Ectodermal cell (in vitro differentiated cells): ENCODE measurements at regions not wholly inside any gene's neighbourhood (a gene's known extent, or its start where the extent isn't known, plus 50 kb on each side); places are given as distances from the start of the nearest gene placed in this dataset.
"Not testable (repeated sequence)": the region's sequence is repeated elsewhere in the genome, so short reads cannot be mapped to it uniquely, and the experiment has no call there.

ENCODE experiments used
- H3K27ac ChIP-seq: 2 replicates; pipeline ENCODE4 v1.7.0; 2013; ENCODE audit warnings: mild to moderate bottlenecking, low read depth, low read length; ENCODE audit not compliant: insufficient read depth, poor library complexity, severe bottlenecking
- H3K27me3 ChIP-seq: 2 replicates; pipeline ENCODE4 v1.7.0; 2013; ENCODE audit warnings: mild to moderate bottlenecking, low read length; ENCODE audit not compliant: insufficient read depth, control insufficient read depth, poor library complexity, severe bottlenecking
- H3K36me3 ChIP-seq: one replicate; pipeline ENCODE4 v1.7.0; 2013; ENCODE audit warnings: low read length; ENCODE audit not compliant: control insufficient read depth, insufficient read depth
- H3K4me1 ChIP-seq: one replicate; pipeline ENCODE4 v1.7.0; 2013; ENCODE audit warnings: low read length; ENCODE audit not compliant: control insufficient read depth, insufficient read depth
- H3K4me3 ChIP-seq: 2 replicates; pipeline ENCODE4 v1.7.0; 2013; ENCODE audit warnings: low read depth, low read length, control low read depth; ENCODE audit not compliant: insufficient read depth
- H3K9me3 ChIP-seq: 2 replicates; pipeline ENCODE4 v1.7.0; 2013; ENCODE audit warnings: mild to moderate bottlenecking, low read length, moderate library complexity; ENCODE audit not compliant: control insufficient read depth
- WGBS, 2 experiments: methylation state at CpG; one replicate each; pipeline ENCODE4 v1.1.7; 2013; ENCODE audit warnings: missing lambda C conversion rate in 2 of 2; 5-methylcytosine and 5-hydroxymethylcytosine counted together

DNA sequence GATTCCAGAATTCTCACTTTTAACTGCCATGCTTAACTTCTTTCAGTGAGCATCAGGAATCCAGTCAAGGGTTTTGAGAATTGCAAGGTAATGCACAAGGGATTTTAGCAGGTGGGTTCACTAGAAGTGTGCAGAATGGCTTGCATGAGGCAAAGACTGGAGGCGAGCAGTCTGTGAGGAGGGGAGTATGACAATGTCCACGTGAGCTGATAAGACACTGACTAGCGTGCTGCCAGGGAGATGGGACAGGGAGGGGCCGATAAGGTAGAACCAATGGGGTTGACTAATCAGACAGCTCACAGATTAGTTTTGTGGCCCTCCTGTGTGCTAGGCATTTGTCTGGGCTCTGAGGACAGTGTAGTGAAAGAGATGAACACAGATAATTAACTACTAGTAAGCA is 102.0 kb upstream of the DAZL start:
- H3K27ac ChIP-seq = no peak overlapping the region
- no peaks in the 10 kb centered on the region for H3K9me3 ChIP-seq
- no peaks in the 10 kb centered on the region for H3K4me1 ChIP-seq
- 93 to 94% methylated on average over 4 of the region's 4 CpGs for WGBS, 2 experiments
- no peaks in the 10 kb centered on the region for H3K36me3 ChIP-seq
- no peaks in the 10 kb centered on the region for H3K27me3 ChIP-seq
- H3K4me3 ChIP-seq = no peak overlapping the region

- Histone ChIP-seq H3K36me3 (no peaks in the 10 kb centered on the region), H3K4me3 (no peak overlapping the region), H3K27me3 (no peaks in the 10 kb centered on the region), H3K27ac (no peak overlapping the region), H3K4me1 (no peaks in the 10 kb centered on the region), H3K9me3 (no peaks in the 10 kb centered on the region)
These were observed 103.1 kb upstream of the DAZL start for GRCh38 chr3:16708285-16708684.

- WGBS, 2 experiments = 83 to 100% methylated on average over 1 of the region's 1 CpG
- not testable (repeated sequence) for H3K27me3 ChIP-seq
These were observed 106.5 kb upstream of the DAZL start for GRCh38 chr3:16711691-16712090.

GRCh38 chr3:16715281-16715680 is 110.1 kb upstream of the DAZL start:
- 92 to 96% methylated on average over 4 of the region's 4 CpGs for WGBS, 2 experiments
- H3K4me1 ChIP-seq = no peaks in the 10 kb centered on the region
- H3K36me3 ChIP-seq = no peaks in the 10 kb centered on the region
- no peak overlapping the region for H3K27ac ChIP-seq
- H3K9me3 ChIP-seq = no peaks in the 10 kb centered on the region
- H3K4me3 ChIP-seq = no peak overlapping the region
- no peaks in the 10 kb centered on the region for H3K27me3 ChIP-seq

More at GRCh38 chr3:16711691-16712090, 106.5 kb upstream of the DAZL start:
- not testable (repeated sequence) for H3K36me3 ChIP-seq, H3K4me1 ChIP-seq, H3K4me3 ChIP-seq, H3K27ac ChIP-seq, H3K9me3 ChIP-seq

DNA sequence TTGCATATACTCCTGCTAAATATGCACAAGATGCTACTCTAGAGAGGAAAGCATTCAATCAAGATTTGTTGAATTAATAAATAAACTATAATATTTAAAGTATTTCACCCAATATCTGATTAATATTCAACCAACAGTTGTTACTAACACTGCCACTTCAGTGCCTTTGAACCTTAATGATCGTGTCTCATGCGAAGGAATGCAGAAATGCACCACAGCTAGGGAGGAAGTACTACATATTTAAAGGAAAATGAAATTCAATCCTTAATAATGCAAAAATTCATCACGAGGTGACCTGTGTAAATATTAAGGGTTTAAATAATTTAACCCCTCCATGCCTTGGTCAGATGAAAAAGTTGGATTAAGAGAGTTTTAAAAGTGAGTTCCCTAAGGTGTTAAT is 114.2 kb upstream of the DAZL start:
- Histone ChIP-seq H3K27me3 (no peaks in the 10 kb centered on the region), H3K4me1 (peaks cover 6% of the 10 kb centered on the region), H3K4me3 (no peak overlapping the region), H3K27ac (no peak overlapping the region), H3K9me3 (no peaks in the 10 kb centered on the region), H3K36me3 (no peaks in the 10 kb centered on the region)
- 100% methylated on average over 1 to 2 of the region's 3 CpGs for WGBS, 2 experiments

GRCh38 chr3:16720367-16720940 is 115.2 kb upstream of the DAZL start:
- Histone ChIP-seq H3K36me3 (no peaks in the 10 kb centered on the region), H3K4me1 (peaks cover 6% of the 10 kb centered on the region), H3K4me3 (no peak overlapping the region), H3K9me3 (no peaks in the 10 kb centered on the region), H3K27me3 (no peaks in the 10 kb centered on the region), H3K27ac (no peak overlapping the region)
- WGBS, 2 experiments = 84 to 90% methylated on average over 3 of the region's 3 CpGs

- Histone ChIP-seq H3K9me3 (no peaks in the 10 kb centered on the region), H3K4me1 (peaks cover 6% of the 10 kb centered on the region), H3K27me3 (no peaks in the 10 kb centered on the region), H3K4me3 (no peak overlapping the region), H3K36me3 (no peaks in the 10 kb centered on the region), H3K27ac (no peak overlapping the region)
- WGBS, 2 experiments = 78 to 89% methylated on average over 2 to 3 of the region's 3 CpGs
These were observed 116.3 kb upstream of the DAZL start for GRCh38 chr3:16721494-16721893.

DNA sequence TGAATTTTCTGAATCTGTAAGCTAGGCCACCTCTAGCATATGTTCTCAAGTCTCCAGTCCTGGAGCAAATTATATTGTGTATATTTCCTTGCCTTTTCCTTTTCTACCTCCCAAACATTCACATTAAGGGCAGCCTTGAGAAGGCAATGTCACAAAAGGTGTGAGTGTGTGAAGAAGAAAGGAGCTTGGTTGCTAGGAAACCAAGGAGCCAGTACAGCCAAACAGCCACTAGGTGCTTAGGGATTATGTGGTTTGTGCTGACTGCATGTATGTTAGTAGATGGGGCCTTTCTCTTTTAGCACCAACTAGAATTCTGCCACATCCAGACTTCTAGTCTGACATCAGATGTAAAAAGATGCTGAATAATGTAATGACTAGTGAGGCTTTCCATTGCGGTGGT is 118.8 kb upstream of the DAZL start:
- Histone ChIP-seq H3K27me3 (no peaks in the 10 kb centered on the region), H3K4me1 (peaks cover 6% of the 10 kb centered on the region), H3K4me3 (no peak overlapping the region), H3K27ac (no peak overlapping the region), H3K36me3 (no peaks in the 10 kb centered on the region), H3K9me3 (no peaks in the 10 kb centered on the region)
- WGBS, 2 experiments = 22% methylated on average over 1 of the region's 1 CpG; no CpG with 5 or more reads in 1 of the 2 experiments

DNA sequence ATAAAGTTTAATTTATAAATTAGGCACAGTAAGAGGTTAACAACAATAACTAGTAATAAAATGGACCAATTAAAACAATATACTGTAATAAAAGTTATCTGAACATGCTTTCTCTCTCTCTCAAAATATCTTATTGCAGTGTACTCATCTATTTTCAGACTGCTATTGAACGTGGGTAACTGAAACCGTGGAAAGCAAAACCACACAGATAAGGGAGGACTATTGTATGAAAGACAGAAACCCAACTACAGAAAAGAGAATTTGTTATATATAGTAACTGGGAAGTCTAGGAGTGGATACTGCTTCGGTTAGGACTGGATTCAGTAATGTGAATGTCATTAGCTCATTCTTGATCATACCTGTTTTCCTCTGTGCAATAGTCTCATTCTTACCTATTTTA is 119.3 kb upstream of the DAZL start:
- Histone ChIP-seq H3K4me3 (no peak overlapping the region), H3K27ac (no peak overlapping the region), H3K27me3 (no peaks in the 10 kb centered on the region), H3K36me3 (no peaks in the 10 kb centered on the region), H3K9me3 (no peaks in the 10 kb centered on the region), H3K4me1 (peaks cover 6% of the 10 kb centered on the region)
- WGBS, 2 experiments = 75 to 78% methylated on average over 3 of the region's 3 CpGs

GRCh38 chr3:16725972-16726371 is 120.7 kb upstream of the DAZL start:
- no peaks in the 10 kb centered on the region for H3K9me3 ChIP-seq
- WGBS, 2 experiments = 89 to 91% methylated on average over 1 of the region's 1 CpG
- H3K4me1 ChIP-seq = peaks cover 6% of the 10 kb centered on the region
- no peak overlapping the region for H3K27ac ChIP-seq
- no peaks in the 10 kb centered on the region for H3K27me3 ChIP-seq
- no peaks in the 10 kb centered on the region for H3K36me3 ChIP-seq
- no peak overlapping the region for H3K4me3 ChIP-seq
